ENCODE measurements at regions not wholly inside any gene's neighbourhood (a gene's known extent, or its start where the extent isn't known, plus 50 kb on each side); places are given as distances from the start of the nearest gene placed in this dataset.

DNA sequence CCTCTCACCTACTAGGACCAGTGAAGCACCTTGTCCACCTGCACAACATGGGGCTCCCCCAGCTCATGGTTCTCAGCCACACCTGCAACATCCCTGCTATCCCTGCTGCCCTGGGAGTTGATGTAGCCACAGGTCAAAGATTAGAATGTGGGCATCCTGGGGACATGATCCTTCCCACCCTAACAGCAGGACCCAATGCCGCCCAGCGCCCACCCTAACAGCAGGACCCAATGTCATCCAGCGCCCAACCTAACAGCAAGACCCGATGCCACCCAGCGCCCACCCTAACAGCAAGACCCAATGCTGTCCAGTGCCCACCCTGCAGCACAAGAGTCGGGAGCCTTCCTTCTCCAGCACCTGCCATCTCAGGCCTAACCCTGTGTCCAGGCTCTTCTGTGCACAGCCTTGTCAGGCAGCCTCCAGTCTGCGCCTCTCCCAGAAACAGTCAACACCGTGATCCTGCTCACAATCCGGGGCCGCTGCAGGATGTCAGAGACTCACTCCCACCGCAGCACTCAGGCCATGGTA, 237.3 kb upstream of the SALL3 start:
- H3K4me3 ChIP-seq = no peak overlapping the region
- no peak overlapping the region for H3K27ac ChIP-seq
- TF ChIP-seq, protein P1, sequence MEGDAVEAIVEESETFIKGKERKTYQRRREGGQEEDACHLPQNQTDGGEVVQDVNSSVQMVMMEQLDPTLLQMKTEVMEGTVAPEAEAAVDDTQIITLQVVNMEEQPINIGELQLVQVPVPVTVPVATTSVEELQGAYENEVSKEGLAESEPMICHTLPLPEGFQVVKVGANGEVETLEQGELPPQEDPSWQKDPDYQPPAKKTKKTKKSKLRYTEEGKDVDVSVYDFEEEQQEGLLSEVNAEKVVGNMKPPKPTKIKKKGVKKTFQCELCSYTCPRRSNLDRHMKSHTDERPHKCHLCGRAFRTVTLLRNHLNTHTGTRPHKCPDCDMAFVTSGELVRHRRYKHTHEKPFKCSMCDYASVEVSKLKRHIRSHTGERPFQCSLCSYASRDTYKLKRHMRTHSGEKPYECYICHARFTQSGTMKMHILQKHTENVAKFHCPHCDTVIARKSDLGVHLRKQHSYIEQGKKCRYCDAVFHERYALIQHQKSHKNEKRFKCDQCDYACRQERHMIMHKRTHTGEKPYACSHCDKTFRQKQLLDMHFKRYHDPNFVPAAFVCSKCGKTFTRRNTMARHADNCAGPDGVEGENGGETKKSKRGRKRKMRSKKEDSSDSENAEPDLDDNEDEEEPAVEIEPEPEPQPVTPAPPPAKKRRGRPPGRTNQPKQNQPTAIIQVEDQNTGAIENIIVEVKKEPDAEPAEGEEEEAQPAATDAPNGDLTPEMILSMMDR (IDR thresholded peaks at IDR 0.05) = no peak
- peak; percentile 67 for DNase-seq (ENCODE audit: low spot score)

DNA sequence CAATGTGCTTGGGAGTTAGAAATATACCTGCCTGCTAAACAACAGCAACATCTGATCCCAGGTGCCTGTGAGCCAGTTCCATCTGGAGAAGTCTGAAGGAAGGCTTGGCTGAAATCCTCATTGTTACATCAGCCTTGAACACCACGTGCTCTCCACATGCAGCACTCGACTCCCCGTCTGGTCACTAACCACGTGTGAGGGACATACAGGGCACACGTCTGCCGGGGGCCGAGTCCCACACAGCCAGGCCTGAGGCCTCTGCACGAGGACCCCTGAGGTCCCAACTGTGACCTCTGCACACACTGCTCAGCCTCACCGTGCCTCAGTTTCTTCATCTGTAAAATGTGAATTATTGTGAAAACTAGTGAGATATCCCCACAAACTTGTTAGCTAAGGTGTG, 236.5 kb upstream of the SALL3 start:
- DNase-seq (ENCODE audit: low spot score) = peak; percentile 33
- Histone ChIP-seq H3K4me3 (no peak overlapping the region), H3K27ac (no peak overlapping the region)
- TF ChIP-seq, protein P1 (IDR thresholded peaks at IDR 0.05) = no peak

DNA sequence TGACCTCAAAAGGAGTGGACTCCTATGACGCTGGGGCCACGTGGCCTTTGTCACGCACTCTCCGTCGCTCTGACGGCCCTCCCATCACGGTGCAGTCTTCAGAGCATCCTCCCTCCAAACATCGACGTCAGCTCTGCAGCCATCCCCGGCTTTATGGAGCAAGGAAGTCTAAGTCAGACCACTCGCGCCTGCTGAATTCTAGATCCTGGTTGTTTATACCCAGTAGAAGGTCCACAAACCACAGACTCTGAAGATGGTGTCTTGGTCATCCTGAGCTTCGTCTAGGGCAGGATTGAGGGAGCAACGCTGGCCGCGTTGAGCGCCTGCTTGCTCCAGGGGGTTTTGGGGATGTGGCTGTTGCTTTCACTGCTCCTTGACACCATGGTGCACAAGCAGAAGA, 228.0 kb upstream of the SALL3 start:
- no peak overlapping the region for H3K4me3 ChIP-seq
- DNase-seq (ENCODE audit: low spot score) = peak; percentile 58
- TF ChIP-seq, protein P1 (IDR thresholded peaks at IDR 0.05) = no peak

DNA sequence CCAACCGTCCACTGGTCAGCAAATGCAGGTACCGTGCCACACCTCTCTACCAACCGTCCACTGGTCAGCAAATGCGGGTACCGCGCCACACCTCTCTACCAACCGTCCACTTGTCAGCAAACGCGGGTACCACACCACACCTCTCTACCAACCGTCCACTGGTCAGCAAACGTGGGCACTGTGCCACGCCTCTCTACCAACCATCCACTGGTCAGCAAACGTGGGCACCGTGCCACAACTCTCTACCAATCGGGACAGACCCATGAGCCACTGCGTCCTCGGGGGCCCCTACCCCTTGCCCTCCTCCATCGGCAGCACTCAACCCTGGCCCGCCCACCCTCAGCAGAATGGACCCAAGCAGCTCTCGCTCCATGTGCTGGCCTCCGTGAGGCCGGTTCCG, 226.4 kb upstream of the SALL3 start:
- no peak overlapping the region for H3K4me3 ChIP-seq
- DNase-seq (ENCODE audit: low spot score) = peak; percentile 63
- TF ChIP-seq, protein P1 (IDR thresholded peaks at IDR 0.05) = no peak
- no peak overlapping the region for H3K27ac ChIP-seq

More for the DNA sequence above, 228.0 kb upstream of the SALL3 start:
- no peak overlapping the region for H3K27ac ChIP-seq

DNA sequence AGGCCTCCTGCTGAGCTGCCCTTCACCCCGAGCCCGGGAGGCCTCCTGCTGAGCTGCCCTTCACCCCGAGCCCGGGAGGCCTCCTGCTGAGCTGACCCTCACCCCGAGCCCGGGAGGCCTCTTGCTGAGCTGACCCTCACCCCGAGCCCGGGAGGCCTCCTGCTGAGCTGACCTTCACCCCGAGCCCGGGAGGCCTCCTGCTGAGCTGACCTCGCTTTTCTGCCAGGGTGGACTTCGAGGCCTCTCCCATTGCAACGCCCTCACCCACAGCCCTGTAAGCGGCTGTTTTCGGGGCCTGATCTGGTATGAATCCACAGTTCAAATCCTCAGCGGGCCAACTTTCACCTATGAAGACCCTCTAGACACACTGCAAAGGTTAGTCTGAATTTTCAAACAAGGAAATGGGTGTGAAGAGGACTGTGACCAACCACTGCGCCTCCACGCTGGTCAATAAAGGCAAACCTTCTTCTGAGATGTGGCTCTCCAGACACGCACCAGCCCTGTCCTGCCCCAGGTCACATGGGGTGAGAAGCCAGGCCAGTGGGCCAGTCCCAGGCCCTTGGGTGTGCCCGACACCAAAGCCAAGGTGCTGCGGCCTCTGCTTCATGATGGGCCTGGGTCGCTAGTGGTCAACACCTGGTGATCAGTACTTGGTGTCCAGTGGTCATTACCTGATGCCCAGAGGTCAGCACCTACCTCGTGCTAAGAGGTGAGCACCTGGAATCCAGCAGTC, 225.1 kb upstream of the SALL3 start:
- Histone ChIP-seq H3K4me3 (no peak overlapping the region), H3K27ac (no peak overlapping the region)
- DNase-seq (ENCODE audit: low spot score) = peak; percentile 55
- TF ChIP-seq, protein P1 (IDR thresholded peaks at IDR 0.05) = no peak

DNA sequence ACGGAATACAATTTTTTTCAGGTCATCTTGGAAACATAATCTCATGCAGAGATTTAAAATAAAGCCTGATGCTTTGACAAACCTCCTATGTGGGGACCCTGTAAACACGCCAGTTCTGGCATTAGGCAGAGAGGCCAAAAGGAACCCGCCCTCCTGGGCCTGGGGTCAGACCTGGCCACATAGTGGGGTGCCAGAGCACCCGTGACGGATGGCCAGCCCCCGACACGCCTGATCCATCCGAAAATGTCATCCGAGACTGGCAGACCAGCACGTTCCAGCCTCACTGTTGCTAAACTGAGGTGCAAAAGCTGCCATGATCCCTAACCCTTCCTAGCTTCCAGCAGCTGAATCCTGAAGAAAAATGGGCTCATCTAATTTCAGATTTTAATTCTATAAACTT, 222.6 kb upstream of the SALL3 start:
- peak; percentile 59 for DNase-seq (ENCODE audit: low spot score)
- H3K4me3 ChIP-seq = no peak overlapping the region
- TF ChIP-seq, protein P1 (IDR thresholded peaks at IDR 0.05) = no peak
- no peak overlapping the region for H3K27ac ChIP-seq

DNA sequence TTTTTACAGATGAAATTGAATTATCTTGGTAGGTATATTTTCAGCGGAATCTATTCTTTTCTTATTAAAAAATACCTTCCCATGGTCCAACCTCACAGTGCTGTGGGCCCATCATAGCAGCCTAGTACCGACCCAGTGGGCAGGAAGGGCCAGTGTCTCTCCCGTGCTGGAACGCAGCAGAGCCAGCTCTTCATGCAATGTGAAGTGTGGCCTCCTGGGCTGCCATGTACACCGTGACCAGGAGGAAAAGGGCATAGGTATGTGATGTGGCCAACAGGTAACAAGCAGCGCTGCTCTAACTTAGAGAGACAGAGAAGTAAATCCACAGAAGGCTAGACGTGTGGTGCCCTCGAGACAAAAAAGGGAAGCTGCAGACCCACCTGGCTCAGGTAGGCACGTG, 221.1 kb upstream of the SALL3 start:
- TF ChIP-seq, protein P1 (IDR thresholded peaks at IDR 0.05) = no peak
- DNase-seq (ENCODE audit: low spot score) = peak; percentile 29
- Histone ChIP-seq H3K4me3 (no peak overlapping the region), H3K27ac (no peak overlapping the region)

Data from coronary artery (tissue), 2 donors.